GM21619 (cell line): ENCODE measurements at regions not wholly inside any gene's neighbourhood (a gene's known extent, or its start where the extent isn't known, plus 50 kb on each side); places are given as distances from the start of the nearest gene placed in this dataset.

Experiments
- ATAC-seq: cut with Tn5 transposase; IDR thresholded peaks from one replicate; pipeline ENCODE4 v1.9.1; 2021; ENCODE audit not compliant: unreplicated experiment

DNA sequence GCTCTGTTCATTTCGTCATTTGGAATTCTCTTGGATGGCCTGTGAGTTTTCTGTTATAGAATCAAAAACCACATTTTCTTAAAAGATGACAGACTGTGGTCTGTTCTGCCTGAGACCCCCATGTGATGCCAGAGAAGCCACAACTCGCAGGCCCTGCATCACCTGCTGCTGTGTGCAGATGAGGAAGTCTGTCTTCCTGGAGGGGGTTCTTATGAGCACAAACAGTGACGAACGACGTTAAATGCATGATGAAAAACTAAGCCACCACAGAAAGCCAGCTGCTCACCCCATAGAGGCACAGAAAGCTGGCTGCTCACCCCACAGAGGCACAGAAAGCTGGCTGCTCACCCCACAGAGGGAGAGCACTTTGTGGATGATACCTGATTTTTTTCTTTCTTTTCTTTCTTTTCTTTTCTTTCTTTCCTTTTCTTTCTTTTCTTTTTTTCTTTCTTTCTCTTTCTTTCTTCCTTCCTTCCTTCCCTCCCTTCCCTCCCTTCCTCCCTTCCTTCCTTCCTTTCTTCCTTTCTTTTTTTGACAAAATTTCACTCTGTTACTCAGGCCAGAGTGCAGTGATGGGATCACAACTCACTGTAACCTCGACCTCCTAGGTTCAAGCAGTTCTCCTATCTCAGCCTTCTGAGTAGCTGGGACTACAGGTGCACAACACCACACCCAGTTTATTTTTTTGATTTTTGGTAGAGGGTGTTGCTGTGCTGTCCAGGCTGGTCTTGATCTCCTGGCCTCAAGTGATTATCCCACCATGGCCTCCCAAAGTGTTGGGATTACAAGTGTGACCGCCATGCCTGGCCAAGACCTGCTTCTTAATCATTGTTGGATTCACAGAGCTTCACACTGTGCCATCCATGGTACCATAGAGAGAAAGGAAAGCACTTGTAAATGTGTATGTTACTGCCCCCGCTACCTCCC is 1191.4 kb downstream of the UQCRFS1 start:
- ATAC-seq: no peak

DNA sequence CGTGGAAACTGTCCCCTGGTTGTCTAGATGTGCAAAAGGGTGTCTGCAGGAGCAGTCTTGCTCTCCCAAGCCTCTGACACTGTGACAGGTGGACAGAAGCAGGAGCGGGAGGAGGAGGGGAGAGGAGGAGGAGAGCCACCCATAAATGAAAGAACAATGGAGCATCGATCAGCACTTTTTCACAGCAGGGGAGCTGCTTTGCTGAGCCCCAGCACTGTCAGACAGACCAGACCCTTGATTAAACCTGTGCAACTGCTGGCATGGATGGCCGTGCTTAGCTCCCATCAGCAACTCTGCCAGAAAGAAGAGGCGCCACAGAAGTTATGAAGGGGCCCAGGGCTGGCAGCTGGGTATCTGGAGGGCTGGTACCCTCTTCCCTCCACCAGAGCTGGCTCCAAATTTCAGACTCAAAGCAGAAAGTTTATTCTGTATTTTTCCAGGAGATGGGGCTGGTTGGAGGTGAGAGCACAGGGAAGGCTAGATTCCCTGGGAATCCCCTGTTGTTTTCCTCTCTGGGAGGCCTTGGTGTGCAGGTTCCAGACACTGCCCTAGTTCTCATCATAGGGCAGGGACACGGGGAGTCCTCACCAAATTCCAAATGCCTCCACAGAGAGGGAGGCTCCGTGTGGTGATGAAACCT is 1192.2 kb downstream of the UQCRFS1 start:
- no peak for ATAC-seq

DNA sequence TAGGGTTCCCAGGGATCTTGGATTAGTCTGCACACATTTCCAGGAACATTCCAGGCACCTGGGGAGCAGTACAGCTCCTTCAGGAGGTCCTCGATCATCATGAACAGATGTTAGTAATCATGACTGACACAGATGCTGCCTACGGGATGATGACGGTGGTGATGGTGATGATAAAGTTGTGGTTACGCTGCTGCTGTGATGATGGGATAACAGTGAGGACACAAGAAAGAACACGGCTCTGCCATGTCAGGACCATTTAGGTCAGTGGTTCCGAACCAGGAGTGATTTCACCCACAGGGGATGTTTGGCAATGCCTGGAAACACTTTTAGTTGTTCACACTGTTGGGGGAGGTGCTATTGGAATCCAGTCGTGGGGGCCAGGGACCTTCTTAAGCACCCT is 1193.0 kb downstream of the UQCRFS1 start:
- no peak for ATAC-seq

DNA sequence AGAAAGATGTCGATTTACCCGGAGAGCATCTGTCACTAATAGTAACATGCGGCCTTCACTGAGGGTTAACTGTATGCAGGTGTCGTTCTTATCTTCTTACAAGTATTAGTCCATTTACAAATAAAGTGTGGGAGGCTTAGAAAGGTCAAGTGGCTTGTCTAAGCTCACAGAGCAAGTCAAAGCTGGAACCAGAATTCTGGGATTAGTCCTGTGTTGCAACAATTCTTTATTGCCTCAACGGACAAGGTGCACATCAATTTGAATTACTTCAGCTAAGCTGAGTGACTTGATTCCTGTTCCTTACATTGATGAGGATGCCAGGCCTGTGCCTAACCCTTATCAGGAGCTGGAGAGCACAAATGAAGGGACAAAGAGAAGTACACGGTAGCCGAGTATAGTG is 1193.6 kb downstream of the UQCRFS1 start:
- no peak for ATAC-seq

DNA sequence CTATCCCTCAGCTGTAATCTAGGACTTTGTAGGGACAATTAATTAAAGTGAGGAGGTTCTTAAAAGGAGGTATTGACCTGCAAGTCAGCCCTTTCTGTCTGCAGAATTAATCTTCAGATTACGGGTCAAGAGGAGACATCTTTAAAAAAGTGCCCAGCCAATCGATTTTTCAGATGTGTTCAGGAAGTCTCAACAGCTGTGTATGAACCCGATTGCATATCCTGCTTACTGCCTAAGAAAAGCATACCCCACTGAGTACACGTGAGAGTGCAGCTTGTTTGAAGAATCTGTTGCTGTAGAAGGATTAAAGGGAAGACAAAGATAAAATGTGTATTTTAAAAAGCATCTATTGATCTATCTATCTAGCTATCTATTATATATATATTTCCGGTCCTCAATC is 1194.5 kb downstream of the UQCRFS1 start:
- ATAC-seq: no peak

DNA sequence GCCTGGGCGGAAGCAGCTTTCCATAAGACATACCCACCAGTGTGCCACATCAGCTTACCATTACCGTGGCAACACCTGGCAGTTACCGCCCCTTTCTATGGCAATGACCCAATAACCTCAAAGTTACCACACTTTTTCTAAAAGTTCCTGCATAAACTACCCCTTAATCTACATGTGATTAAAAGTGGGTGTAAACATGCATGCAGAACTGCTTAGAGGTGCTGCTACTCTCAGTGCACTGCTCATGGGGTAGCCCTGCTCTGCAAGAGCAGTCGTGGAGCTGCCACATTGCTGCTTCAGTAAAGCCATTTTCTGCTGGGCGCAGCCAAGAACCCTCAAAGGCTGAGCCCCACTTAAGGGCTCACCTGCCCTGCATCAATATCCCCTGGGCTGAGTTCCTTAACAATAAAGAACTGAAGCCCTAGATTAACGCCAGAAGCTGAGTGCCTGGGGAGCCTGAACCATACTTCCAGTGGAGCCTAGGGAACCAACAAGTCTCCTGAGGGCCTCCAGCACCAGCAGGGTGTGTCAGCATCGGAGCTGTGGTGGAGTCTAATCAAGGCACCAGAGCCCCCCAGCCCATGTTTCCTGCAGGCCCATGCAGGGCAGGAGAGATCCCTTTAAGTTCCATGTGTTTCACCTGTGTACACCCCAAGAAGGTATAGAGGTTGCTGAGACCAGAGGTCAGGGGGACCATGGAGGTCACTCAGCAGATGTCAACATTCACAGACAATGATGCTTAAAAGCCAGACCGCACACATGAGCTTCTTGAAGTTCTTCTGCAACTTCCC is 1198.1 kb downstream of the UQCRFS1 start:
- ATAC-seq: no peak

DNA sequence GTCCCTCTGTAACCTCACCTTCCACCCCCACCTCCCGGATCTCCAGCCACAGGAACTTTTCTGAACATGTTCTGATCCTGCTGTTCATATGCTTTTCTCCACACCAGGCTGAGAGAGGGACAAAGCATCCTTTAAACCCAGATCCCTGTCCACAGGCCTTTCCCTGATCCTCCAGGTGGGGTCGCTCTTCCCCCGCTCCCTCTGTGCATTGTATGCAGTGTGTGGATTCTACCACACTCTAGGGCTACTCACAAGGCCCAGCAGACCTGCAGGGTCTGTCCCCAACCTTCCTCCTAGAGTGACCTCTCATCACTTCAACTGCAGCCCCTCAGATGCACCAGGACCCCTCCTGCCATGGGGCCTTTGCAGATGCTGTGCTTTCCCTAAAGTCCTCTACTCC is 1200.6 kb downstream of the UQCRFS1 start:
- ATAC-seq: no peak

DNA sequence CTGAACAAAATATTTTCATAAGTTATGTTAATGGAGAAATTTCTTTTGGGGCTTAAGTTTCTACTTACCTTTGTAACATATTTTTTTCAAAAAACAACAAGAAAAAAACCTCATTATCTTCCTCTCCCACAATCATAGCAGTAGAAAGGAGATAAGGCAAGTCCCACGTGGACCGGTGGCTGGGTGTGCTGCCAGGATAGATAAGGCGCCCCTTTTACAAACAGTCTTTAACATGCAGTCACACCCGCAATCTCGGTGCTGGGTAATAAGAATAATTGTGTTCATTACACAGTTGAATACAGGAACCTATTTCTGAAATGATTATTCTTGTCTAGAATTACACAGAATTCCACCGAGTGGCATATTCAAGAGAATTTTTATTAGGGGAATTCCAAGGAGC is 1202.3 kb downstream of the UQCRFS1 start:
- no peak for ATAC-seq

DNA sequence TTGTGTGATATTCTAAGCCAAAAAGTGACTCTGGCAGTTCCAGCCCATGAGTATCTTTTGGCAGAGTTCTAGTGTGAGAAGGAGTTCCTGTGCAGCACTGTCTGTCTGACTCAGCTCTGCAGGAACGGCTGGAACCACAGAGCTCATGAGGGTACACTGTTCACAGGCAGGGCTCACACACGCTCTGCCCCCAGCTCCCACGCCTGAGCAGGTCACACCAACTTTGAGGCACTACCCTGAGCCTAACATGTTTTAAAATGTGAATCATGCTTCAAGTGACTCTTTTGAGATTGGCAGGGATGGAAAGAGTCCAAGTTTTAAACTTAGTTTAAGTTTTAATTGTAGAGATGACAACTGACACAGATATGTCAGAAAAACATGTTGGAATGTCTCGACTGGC is 1203.3 kb downstream of the UQCRFS1 start:
- no peak for ATAC-seq

DNA sequence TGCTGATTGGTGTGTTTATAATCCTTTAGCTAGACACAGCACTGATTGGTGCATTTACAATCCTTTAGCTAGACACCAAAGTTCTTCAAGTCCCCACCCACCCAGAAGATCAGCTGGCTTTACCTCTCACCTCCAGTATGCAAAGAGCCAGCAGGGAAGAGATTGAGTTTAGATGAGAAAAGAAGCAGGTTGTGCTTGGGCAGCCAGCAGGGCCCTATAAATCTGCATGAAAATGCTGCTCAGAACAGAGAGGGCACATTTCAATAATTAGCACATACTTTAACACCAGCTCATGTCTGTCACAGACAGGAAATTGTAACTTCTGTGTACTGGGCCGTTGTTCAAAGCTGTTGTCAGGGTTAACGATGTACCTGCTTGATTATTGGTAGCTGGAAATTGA is 1204.3 kb downstream of the UQCRFS1 start:
- no peak for ATAC-seq

DNA sequence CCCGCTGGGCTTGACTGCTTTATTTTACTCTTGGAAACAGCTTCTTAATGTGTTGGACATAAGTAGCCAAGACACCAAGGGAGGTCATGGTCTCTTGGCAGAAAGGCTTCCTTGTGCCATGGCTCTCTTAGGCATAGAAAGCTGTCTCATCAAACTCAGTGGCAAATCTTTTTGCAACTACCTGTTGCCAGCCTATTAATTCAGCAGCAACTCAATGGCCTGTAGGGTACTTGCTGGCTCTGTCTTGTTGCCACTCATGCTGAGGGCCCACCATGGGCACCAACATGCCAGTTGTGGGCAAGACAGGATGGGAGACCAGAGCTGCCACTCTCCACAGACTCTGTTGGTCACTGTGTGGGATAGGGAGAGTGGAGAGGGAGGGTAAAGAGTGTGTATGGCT is 1209.4 kb downstream of the UQCRFS1 start:
- no peak for ATAC-seq

DNA sequence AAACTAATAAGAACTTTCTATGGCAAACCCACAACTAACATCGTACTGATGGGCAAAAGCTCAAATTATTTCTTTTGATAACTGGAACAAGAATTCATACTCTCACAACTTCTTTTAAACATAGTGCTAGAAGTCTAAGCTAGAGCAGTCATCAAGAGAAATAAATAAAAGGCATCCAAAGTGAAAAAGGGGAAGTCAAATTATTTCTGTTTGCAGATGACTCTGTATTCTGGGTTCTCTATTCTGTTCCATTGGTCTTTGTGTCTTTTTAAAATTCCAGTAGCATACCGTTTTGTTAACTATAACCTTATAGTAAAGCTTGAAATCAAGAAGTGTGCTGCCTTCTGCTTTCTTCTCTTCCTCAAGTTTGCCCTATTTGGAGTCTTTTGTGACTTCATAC is 1215.9 kb downstream of the UQCRFS1 start:
- no peak for ATAC-seq

DNA sequence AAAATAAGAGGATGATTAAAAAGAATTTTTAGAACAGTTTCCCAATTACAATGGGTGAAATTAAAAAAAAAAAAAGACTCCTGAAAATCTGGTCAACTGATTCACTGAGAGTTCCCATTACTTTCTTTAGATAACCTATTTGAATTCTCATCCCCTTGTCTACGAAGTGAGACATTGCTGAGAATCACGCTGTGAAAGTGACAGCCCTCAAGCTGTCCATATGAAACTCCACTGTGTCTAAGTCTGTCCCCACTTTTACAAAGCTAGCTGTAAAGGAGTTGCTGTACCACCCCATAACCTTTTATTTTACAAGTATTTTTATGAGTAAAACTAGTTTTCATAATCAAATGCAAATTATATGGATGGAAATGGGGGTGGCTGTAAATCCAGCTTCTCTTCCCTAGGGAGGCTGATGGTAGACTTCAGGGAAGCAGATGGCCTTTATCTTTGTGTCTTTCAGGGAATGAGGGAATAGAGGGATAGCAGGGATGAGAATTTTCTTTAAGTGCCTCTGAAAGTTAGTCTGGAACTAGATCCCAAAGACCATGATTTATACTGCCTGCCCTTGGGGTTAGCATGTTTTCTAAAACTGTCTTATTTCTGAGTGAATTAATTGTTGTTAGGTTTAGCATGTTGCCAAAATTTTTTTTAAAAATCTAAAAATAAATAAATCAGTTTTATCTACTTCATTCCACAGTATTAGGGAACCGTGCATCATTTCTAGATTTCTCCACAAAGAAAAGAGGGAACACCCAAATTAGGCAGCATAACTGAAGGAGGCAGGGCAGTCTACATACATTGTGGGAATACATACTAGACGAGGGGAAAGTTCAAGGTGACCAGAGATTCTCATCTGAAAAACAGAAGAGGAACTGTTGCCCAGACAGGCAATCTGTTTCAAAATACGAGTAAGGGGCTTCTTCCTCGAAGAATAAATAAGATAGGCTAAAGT is 1219.1 kb downstream of the UQCRFS1 start:
- no peak for ATAC-seq

DNA sequence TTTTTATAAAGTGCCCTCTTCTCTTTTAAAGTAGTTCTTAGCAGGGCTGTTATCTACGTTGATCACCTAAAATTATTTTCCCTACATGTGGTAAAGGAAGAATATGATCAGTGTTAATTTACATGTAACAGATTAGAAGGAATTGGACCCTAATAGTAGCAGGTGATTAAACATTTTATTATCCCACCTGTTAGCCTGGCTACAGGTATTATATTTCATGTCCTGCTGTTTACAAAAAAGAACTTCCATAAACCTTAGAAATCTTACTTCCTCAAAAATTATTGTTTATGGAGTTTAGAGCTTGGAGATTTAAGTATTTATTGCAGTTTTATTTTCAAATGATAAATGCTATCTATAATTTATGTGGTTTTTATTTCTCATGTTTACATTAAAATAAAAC is 1226.7 kb downstream of the UQCRFS1 start:
- no peak for ATAC-seq

DNA sequence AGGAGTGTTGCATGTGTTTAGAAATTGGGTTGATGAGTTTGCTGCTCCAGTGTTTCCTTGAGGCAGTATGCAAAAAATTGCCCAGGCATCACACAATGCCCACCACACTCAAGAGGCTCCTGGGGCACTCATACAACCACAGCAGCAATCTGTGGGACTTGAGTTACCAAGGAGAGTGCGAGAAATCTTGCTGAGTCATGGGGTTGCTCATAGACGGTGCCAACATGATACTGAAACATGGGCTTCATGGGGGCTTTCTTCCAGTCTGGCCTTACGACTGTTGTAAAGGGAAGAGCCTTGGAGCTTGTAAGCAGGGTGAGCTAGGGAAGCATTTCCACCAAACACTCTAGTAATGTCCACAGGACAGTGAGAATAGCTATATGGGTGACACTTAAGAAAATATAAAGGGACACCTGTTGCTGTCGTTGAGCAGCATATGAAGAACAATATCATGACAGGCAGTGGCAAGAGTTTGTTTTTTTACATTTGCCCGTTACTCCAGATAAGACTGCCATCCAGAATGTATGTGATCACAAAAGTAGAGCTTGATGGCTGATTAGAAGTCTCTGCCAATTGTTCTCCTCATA is 1237.4 kb downstream of the UQCRFS1 start:
- ATAC-seq: no peak

DNA sequence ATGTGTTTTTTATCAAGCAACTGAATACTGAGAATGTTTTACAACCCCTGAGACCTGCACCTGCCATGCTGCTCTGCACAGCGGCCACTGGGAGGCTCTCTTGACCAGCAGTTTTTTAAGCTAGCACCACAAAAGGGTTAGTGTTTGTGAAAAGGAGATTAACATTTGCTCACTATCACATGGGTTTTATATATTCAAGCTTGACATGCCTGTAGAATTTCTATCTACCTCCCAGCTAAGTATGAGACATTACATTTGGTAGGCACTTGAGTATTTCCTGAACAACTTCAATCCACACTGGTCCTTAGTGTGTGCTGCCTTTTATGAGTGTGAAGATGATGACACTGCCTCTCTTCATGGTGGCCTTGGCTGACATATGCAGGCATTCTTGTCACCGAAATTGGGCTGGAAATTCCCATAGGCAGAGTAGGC is 1238.9 kb downstream of the UQCRFS1 start:
- no peak for ATAC-seq

DNA sequence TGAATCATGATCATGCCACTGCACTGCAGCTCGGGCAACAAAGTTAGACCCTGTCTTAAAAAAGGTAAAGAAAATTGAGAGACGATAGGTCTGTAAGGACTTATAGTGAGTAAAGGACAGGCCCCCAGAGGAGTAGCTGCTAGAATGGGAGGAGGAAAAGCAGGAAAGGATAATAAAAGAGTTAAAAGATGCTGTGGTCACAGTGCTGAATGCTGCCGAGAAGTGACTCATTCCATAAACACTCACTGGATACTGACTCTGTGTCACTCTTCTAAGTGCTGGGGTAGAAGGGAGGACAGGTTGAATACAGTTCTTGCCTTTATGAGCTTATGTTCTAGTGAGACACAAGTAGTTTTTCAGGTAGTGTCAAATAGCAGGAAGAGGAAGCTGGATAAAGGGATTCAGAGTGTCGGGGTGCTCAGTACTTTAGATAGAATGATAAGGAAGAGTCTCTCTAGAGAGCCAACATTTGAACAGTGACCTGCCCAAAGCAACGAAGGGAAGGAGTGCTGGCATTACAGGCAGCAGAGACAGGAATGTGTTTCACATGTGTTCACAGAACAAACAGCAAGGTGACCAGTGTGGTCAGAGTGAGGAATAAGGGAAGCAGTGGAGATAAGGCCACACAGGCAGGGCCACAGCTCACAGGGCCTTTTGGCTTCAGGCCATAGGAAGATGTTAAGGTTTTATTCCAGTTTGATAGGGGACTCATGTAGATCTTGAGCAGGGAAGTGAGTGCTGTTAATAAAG is 1240.5 kb downstream of the UQCRFS1 start:
- ATAC-seq: no peak

DNA sequence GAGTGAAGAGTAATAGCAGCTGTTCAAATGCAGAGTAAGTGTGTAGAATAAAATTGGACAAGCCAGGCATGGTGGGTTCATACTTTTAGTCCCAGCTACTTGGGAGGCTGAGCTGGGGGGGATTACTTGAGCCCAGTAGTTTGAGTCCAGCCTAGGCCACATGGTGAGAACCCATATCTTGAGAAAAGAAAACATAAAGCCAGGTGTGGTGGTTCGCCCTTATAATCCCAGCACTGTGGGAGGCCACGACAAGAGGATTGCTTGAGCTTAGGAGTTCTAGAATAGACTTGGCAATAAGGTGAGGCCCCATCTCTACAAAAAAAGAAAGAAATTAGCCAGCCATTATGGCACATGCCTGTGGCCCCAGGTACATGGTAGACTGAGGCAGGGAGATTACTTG is 1241.1 kb downstream of the UQCRFS1 start:
- ATAC-seq: no peak

DNA sequence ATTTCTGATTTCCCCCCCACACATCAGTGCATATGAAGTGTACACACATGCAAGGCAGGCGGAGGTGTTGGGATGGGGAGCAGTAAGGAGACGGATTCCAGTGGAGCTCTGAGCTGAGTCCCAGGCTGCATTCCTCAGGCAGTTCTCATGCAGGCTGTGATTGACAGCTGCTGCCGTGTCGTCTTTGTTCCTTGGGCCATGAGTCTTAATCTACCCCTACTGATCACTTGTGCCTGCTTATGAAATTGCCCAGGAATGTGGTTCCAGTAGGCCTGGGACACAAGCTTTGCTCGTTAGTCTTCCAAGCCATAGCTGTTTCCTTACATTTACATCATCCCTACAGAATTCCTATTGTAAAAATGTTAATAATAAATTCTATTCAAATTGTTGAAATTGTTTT is 1241.9 kb downstream of the UQCRFS1 start:
- no peak for ATAC-seq
